Fibroblast of pulmonary artery (primary cell): ENCODE measurements at regions not wholly inside any gene's neighbourhood (a gene's known extent, or its start where the extent isn't known, plus 50 kb on each side); places are given as distances from the start of the nearest gene placed in this dataset.

Experiments used
- DNase-seq: peaks from one replicate; pipeline ENCODE4 v3.0.0-alpha.2; 2010; ENCODE audit warnings: low read depth
- H3K4me3 ChIP-seq: replicated peaks from 2 replicates; pipeline ENCODE4 v1.5.1; 2011; ENCODE audit warnings: low read depth, mild to moderate bottlenecking, control low read depth, low read length, moderate library complexity
- CTCF ChIP-seq: IDR thresholded peaks from 2 replicates; pipeline ENCODE4 v1.5.1; 2011; ENCODE audit warnings: mild to moderate bottlenecking, control low read depth, low read length, inconsistent platforms; ENCODE audit errors: missing control alignments

GRCh38 chr1:214833178-214833756 lies 230.3 kb downstream of the CENPF start:
- H3K4me3 ChIP-seq = no peak overlapping the region
- no peak for TF ChIP-seq CTCF
- no peak for DNase-seq

GRCh38 chr1:214837376-214837775 lies 234.4 kb downstream of the CENPF start:
- TF ChIP-seq CTCF = no peak
- no peak overlapping the region for H3K4me3 ChIP-seq
- no peak for DNase-seq

GRCh38 chr1:214838351-214838750 lies 235.4 kb downstream of the CENPF start:
- H3K4me3 ChIP-seq = no peak overlapping the region
- DNase-seq = peak; percentile 47
- no peak for TF ChIP-seq CTCF

GRCh38 chr1:214840356-214840755 lies 237.4 kb downstream of the CENPF start:
- no peak for DNase-seq
- no peak for TF ChIP-seq CTCF

GRCh38 chr1:214842856-214843255 lies 239.7 kb upstream of the KCNK2 start:
- H3K4me3 ChIP-seq = no peak overlapping the region
- DNase-seq = no peak
- no peak for TF ChIP-seq CTCF

More at GRCh38 chr1:214840356-214840755, 237.4 kb downstream of the CENPF start:
- H3K4me3 ChIP-seq = no peak overlapping the region

GRCh38 chr1:214843281-214843680 lies 239.3 kb upstream of the KCNK2 start:
- no peak for DNase-seq
- no peak overlapping the region for H3K4me3 ChIP-seq
- no peak for TF ChIP-seq CTCF

GRCh38 chr1:214844319-214844718 lies 238.2 kb upstream of the KCNK2 start:
- H3K4me3 ChIP-seq = no peak overlapping the region
- no peak for TF ChIP-seq CTCF

More at GRCh38 chr1:214844319-214844718, 238.2 kb upstream of the KCNK2 start:
- DNase-seq = no peak
